Tibial artery (tissue), 4 donors: ENCODE measurements at regions not wholly inside any gene's neighbourhood (a gene's known extent, or its start where the extent isn't known, plus 50 kb on each side); places are given as distances from the start of the nearest gene placed in this dataset.

Source experiments
- DNase-seq, 2 donors: peaks; one replicate each; pipeline ENCODE4 v3.0.0-alpha.2; 2019
- H3K27ac ChIP-seq, 2 donors: fragments of 200-600 bp; sonication (generic) in 1 of 2; 1 replicate in 1 of 2; 2 replicates in 1 of 2; pipeline ENCODE4 v1.5.1; 2018 to 2019; ENCODE audit warnings: mild to moderate bottlenecking in 1 of 2
- H3K27me3 ChIP-seq, 2 donors: fragments of 200-600 bp; sonication (generic) in 1 of 2; one replicate each; pipeline versions ENCODE4 v1.5.1 to v1.6.0; 2016 to 2019
- H3K36me3 ChIP-seq, 3 donors: fragments of 200-600 bp; sonication (generic) in 2 of 3; one replicate each; pipeline ENCODE4 v1.5.1; 2016 to 2019; ENCODE audit warnings: mild to moderate bottlenecking in 2 of 3
- H3K4me1 ChIP-seq, 4 donors: fragments of 200-600 bp; sonication (generic) in 2 of 4; 1 replicate in 3 of 4; 2 replicates in 1 of 4; pipeline ENCODE4 v1.5.1; 2016 to 2019
- H3K4me3 ChIP-seq, 2 donors: fragments of 200-600 bp; sonication (generic) in 1 of 2; 1 replicate in 1 of 2; 2 replicates in 1 of 2; pipeline ENCODE4 v1.5.1; 2018 to 2019; ENCODE audit warnings: mild to moderate bottlenecking in 2 of 2
- H3K9me3 ChIP-seq, 3 donors: fragments of 200-600 bp; sonication (generic) in 1 of 3; one replicate each; pipeline ENCODE4 v1.5.1; 2016 to 2019
- intact Hi-C: fragments of 100-400 bp; cut with DNase I; formaldehyde crosslinking; loops from one replicate; pipeline ENCODE4 v1.15.0; 2023; ENCODE audit warnings: low total_unique reads
- TF ChIP-seq, protein P1 (sequence below), 2 experiments: fragments of 200-600 bp in 1 of 2; fragments of 450-650 bp in 1 of 2; IDR thresholded peaks; one replicate each; pipeline ENCODE4 v1.5.1; 2017 to 2019; ENCODE audit warnings: antibody characterized with exemption in 2 of 2, mild to moderate bottlenecking in 1 of 2, moderate library complexity in 1 of 2

DNA sequence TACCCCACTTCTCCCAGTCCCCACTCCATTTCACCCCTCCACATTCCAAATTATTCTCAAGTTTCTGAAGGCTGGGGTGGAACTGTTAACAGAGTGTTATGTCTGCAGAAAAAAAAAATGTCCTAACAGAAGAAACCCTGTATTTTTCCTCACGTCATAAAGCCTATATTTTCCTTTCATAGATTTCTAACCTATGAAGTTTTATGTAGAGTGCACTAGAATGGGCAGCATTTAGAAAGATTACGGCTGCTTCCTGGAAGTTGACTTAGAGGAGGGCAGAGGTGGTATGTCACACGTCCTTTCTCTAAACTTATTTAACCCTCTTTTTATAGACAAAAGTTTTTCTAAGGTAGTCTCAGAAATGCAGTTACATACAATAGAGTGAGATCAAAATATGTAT lies 139.8 kb upstream of the TOM1L1 start:
- no peak overlapping the region for H3K27ac ChIP-seq
- no peaks in the 10 kb centered on the region for H3K27me3 ChIP-seq
- H3K36me3 ChIP-seq, result no peaks in the 10 kb centered on the region
- DNase-seq, result no peak
- intact Hi-C loops, result no loop called here
- H3K9me3 ChIP-seq, result no peaks in the 10 kb centered on the region
- no peaks in the 10 kb centered on the region for H3K4me1 ChIP-seq
- H3K4me3 ChIP-seq, result no peak overlapping the region
- TF ChIP-seq, protein P1, sequence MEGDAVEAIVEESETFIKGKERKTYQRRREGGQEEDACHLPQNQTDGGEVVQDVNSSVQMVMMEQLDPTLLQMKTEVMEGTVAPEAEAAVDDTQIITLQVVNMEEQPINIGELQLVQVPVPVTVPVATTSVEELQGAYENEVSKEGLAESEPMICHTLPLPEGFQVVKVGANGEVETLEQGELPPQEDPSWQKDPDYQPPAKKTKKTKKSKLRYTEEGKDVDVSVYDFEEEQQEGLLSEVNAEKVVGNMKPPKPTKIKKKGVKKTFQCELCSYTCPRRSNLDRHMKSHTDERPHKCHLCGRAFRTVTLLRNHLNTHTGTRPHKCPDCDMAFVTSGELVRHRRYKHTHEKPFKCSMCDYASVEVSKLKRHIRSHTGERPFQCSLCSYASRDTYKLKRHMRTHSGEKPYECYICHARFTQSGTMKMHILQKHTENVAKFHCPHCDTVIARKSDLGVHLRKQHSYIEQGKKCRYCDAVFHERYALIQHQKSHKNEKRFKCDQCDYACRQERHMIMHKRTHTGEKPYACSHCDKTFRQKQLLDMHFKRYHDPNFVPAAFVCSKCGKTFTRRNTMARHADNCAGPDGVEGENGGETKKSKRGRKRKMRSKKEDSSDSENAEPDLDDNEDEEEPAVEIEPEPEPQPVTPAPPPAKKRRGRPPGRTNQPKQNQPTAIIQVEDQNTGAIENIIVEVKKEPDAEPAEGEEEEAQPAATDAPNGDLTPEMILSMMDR (IDR thresholded peaks at IDR 0.05), result no peak

DNA sequence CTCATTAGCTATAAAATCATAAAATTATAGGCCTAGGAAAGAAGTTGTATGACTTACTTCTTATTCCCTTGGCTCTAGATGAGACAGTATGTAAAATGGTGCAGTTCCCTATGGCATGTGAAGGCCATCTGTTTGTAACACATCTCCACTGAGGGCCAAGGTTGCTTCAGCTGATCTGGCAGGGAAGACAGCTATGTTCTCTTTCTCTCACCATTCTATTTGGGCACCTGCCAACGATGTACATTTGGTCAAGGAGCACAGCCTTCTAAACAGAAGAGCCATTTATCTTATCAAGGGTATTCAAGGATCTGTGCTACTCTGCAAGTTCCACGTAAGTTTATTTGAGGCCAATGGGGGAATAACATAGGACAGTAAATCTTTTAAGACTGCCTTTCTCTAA lies 129.8 kb upstream of the TOM1L1 start:
- Histone ChIP-seq H3K4me3 (no peak overlapping the region), H3K9me3 (no peaks in the 10 kb centered on the region), H3K27me3 (no peaks in the 10 kb centered on the region), H3K27ac (no peak overlapping the region), H3K36me3 (no peaks in the 10 kb centered on the region), H3K4me1 (no peaks in the 10 kb centered on the region)
- no peak for DNase-seq
- TF ChIP-seq, protein P1 (IDR thresholded peaks at IDR 0.05), result no peak
- intact Hi-C loops, result no loop called here

DNA sequence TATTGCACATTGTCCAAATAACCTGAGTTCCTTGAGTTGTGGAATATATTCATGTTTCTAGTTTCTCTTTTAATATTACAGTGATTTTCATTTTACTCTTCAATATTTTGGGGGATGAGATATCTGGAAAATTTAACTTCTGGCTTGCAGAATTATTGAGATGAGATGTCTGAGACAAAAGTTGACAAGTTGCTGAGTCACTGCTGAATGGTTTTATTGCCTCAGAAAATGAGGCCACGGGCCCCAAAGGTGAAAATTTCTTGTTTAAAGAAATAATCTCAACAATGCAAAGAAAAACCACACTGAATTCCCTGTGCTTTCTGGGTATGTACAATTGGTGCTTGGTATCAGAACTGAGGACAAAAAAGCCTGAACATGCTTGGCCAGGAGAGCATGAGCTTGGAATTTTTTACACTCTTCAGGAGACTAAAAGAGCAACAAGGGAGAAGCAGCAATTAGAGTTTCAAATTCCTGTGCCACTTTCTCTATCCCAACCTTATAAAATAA lies 129.2 kb upstream of the TOM1L1 start:
- TF ChIP-seq, protein P1 (IDR thresholded peaks at IDR 0.05), result no peak
- Histone ChIP-seq H3K36me3 (no peaks in the 10 kb centered on the region), H3K4me1 (no peaks in the 10 kb centered on the region), H3K4me3 (no peak overlapping the region), H3K27me3 (no peaks in the 10 kb centered on the region), H3K9me3 (no peaks in the 10 kb centered on the region), H3K27ac (no peak overlapping the region)
- intact Hi-C loops, result no loop called here
- no peak for DNase-seq

DNA sequence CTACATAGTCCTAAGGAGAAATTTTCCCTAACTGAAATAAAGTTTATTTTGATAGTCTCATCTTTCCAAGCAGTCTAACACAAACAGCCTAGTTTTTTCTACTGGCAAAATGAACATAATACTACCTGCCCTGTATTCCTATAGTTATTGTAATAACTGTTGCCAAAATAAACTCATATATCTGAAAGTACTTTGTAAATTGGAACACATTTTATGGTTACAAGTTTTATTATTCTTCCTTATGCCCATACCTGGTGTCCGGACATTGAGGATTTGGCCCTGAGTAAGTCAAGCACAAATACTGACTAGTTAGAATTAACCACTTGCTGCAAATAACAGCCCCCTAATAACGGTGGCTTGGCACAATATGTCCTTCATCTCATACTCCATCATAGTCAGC lies 120.4 kb upstream of the TOM1L1 start:
- no peak for DNase-seq
- Histone ChIP-seq H3K9me3 (no peaks in the 10 kb centered on the region), H3K27ac (no peak overlapping the region), H3K4me3 (no peak overlapping the region), H3K27me3 (no peaks in the 10 kb centered on the region), H3K36me3 (no peaks in the 10 kb centered on the region), H3K4me1 (no peaks in the 10 kb centered on the region)
- TF ChIP-seq, protein P1 (IDR thresholded peaks at IDR 0.05), result no peak
- intact Hi-C loops, result no loop called here

DNA sequence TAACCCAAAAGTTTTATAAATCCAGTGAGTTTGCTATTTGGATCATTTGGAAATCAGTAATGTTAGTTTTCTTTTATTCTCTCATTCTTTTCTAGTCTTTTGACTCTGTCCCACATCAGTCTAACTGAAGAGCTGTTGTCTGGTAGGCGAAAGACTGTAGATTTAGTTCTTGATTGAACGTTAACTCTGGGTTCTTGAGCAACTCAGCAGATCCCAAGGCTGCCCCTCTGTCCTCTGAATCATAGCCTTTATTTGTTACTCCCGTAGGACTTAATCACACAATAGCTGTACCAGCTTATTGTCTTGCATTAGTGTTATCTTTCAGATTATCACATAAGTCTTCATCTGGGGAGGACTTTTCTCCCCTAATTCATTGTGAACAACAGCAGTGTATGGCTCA lies 119.3 kb upstream of the TOM1L1 start:
- intact Hi-C loops, result no loop called here
- Histone ChIP-seq H3K4me1 (no peaks in the 10 kb centered on the region), H3K27me3 (no peaks in the 10 kb centered on the region), H3K4me3 (no peak overlapping the region), H3K9me3 (no peaks in the 10 kb centered on the region), H3K27ac (no peak overlapping the region), H3K36me3 (no peaks in the 10 kb centered on the region)
- no peak for DNase-seq
- TF ChIP-seq, protein P1 (IDR thresholded peaks at IDR 0.05), result no peak

DNA sequence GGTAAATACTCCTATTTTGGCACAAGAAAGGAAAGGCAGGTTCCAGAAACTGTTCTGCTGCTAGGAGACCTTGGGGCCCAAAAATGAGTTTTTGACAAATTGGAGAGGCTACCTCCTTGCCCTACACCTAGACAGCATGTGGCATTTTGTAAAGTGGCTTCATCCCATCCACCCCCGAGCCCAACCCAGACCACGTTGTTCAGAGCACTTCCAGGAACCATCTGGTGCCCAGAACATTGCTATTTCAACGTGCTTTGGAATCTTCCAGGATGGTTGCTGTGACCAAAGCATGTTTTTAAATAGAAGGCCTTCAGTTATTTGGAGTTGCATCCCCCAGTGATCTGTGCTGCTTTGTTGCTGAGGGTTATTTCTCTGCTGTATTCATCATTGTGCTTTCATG lies 116.3 kb upstream of the TOM1L1 start:
- TF ChIP-seq, protein P1 (IDR thresholded peaks at IDR 0.05), result no peak
- Histone ChIP-seq H3K4me3 (no peak overlapping the region), H3K9me3 (no peaks in the 10 kb centered on the region), H3K27ac (no peak overlapping the region), H3K27me3 (no peaks in the 10 kb centered on the region), H3K36me3 (no peaks in the 10 kb centered on the region), H3K4me1 (no peaks in the 10 kb centered on the region)
- DNase-seq, result no peak
- intact Hi-C loops, result no loop called here
